ENCODE measurements at regions not wholly inside any gene's neighbourhood (a gene's known extent, or its start where the extent isn't known, plus 50 kb on each side); places are given as distances from the start of the nearest gene placed in this dataset.

DNA sequence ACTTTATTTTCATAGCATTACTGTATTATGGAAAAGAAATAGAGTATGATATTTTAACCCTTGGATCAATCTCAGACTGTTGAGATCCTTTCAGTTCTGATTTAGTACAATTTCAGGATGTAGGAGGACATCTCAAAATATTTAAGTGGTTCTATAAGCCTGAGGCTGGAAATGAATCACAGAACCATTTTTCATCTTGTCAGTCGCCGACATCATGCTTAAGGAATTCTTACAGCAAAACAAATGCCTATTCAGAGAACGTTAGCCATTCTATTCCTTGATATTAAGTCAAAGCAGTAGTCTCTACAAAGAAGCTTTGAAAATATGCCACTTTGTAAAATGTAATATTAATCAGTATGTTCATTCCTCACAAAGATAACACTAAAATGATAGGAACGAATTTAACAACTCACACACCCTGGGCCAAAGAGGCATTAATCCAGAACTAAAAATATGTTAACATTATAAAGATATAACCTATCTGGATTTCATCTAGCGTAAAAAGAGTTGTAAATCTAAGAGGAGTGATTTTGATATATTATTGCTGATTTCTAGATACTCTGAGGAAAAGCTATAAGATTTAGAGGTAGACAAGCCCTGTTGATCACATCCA lies 152.0 kb downstream of the GASK1B start:
- TF ChIP-seq, protein P1, sequence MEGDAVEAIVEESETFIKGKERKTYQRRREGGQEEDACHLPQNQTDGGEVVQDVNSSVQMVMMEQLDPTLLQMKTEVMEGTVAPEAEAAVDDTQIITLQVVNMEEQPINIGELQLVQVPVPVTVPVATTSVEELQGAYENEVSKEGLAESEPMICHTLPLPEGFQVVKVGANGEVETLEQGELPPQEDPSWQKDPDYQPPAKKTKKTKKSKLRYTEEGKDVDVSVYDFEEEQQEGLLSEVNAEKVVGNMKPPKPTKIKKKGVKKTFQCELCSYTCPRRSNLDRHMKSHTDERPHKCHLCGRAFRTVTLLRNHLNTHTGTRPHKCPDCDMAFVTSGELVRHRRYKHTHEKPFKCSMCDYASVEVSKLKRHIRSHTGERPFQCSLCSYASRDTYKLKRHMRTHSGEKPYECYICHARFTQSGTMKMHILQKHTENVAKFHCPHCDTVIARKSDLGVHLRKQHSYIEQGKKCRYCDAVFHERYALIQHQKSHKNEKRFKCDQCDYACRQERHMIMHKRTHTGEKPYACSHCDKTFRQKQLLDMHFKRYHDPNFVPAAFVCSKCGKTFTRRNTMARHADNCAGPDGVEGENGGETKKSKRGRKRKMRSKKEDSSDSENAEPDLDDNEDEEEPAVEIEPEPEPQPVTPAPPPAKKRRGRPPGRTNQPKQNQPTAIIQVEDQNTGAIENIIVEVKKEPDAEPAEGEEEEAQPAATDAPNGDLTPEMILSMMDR (IDR thresholded peaks at IDR 0.05), result no peak
- no peak for TF ChIP-seq POLR2A (IDR thresholded peaks at IDR 0.05)

Data from upper lobe of left lung (tissue), 4 donors.